ENCODE measurements at regions not wholly inside any gene's neighbourhood (a gene's known extent, or its start where the extent isn't known, plus 50 kb on each side); places are given as distances from the start of the nearest gene placed in this dataset.

DNA sequence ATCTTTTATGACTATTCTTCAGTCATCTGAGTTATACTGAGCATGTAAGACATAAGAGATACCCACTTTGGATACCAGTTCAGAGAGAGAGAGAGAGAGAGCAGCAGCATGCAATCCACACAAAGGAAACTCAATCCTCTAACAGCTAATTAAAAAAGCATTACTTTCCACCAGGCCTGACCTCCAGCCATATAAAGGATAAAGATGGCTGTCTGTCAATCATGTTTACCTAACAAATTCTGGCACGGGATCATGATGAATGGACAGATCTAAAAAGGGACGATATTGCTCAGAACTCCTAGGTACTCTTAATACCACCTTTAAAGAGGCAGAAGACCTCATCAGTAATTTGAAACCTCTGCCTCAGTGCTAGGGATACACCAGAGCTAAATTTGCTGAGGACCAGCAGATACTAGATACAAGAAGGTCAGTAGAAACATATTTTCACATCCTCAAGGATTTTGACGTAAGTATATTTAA lies 159.2 kb downstream of the RPS12 start:
- no peak for DNase-seq (ENCODE audit: low spot score)

DNA sequence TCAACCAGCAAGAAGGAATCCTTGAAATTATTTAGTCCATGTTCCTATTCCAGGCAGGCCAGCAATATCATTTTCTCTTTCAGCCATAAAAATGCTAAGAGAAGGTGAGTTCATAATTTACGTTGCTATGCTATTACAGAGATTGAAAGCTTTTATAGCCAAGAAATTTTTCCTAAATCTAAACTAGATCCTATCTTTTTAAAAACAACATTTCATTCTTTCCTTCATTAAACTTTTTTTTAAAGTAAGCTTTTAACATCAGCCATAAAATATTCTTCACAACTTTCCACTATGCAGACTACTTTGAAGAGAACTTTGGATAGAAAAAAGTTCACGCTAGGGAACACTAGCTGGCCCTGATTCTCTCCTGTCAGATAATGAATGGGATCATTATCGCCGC lies 159.8 kb downstream of the RPS12 start:
- DNase-seq (ENCODE audit: low spot score): no peak

DNA sequence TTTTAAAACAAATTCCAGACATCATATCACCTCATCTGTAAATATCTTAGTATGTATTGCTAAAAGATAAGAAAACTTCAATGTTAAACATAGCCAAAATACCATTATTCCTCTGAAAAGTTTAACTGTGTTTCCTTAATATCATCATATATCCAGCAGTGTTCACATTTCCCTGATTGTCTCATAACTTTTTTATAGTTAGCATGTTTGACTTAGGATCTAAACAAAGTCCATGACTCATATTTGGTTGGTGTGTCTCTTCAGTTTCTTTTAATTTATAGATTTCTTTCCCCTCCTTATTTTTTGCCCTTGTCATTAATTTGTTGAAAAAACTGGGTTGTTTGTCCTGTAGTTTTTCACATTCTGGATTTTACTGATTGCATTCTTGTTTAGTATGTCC lies 163.0 kb downstream of the RPS12 start:
- DNase-seq (ENCODE audit: low spot score): no peak

DNA sequence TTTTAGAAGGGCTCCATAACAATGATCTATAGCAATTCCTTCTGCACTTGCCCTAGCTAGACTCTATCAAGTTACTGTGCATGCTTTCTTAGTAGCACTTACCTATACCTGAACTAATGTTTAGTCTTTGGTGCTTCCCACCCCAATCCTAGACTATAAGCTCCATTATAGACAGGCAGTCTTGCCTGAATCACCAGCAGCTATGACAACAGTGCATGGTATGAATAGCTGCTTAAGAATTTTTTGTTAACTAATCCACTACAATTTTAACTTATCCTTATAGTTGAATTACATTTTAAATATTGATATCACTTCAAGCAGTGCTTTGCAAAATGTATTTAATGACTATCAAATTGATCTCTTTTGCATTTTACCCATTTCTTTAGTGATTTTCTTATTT lies 164.3 kb downstream of the RPS12 start:
- DNase-seq (ENCODE audit: low spot score): no peak

DNA sequence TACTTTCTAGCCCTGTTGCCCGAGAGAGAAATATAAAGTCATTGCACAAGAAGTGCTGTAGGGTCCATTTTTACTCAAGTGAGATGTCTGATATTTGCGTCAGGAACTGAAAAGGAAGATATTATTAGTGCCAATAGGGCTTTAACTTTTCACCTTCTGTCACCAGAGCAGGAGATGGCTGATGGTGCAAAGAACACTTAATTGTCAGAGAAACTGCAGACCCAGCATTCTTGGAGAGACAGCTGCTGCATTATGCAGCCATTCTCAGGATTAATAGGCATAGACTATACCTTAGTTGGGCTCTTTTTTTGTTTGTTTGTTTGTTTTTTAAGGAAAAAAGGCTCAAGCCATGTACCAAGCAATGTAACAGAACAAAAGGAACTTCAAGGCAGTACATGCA lies 179.4 kb downstream of the RPS12 start:
- no peak for DNase-seq (ENCODE audit: low spot score)

DNA sequence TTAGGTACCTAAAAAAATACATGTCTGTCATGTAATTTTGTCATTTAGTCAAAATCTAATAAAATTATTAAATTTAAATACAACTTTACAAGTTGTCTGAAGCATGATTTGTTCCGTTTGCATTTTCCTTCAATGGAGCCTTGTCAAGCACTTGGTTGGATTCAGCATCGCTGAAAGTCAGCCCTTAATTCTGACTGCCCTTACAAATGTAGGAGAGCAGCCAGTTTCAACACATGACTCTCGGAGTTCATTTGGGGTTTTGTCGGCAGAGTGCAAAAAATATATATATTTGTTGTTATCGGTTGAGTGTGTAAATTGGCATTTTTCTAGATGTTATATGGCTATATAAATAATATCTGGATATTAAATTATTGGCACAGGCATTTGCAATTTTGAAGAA lies 180.6 kb downstream of the RPS12 start:
- no peak for DNase-seq (ENCODE audit: low spot score)

DNA sequence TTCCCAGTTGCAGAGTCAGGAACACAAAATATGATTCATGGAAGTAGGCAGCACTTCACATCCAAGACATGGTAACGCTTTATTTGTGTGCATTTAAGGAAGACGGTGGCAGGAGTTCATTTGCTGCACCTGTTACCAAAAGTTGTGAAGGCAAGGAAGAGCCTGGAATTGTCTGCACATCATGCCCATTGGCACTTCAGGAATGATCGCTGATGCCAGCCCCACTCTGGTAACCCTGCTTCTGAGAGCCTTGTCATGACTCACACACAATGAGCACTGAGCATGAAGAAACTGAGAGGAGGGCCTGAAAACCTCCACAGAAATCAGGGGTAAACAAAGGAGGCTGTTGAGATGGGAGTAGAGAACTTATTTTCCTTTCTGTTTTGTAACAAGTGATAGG lies 181.1 kb downstream of the RPS12 start:
- DNase-seq (ENCODE audit: low spot score): no peak

DNA sequence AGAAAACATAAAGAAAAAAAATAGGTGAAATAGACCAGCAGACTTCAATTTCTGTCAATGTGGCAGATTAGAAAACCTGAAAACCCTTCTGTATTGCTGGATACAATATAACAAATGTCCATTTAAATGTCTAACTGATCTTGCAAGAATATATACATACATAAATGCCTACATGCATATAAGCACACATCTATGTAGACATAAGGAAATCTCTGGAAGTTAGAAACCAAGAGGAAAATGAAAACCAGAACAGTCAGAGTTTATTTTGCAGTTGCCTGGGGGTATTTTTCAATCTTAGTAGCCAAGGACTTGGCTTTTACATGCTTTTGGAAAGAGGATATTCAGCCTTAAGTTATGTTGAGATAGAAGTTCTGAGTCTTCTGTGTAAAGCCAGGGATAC lies 184.0 kb downstream of the RPS12 start:
- no peak for DNase-seq (ENCODE audit: low spot score)

DNA sequence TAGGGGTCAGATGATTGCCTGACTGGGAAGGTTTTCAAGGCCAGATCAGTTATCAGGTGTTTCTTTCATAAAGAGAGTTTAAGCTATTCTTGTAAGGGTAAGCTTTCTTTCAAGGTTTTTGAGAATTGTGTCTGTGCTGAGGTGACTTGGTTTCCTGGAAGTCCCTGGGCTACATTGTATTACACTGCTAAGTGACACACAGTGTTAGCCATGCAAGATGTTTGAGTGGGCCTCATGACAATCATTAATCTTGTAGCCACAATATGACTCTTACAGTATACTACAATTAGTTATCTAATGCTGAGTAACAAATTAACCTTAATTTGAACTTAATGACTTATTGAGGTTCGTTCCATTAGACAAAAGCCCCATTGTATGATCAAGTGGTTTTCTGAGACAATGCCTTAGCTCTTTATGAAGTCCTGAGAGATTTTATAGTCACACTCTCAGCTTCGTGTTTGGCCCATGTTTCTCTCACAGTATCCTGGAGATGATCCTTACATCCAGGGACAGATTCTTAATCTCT lies 186.7 kb downstream of the RPS12 start:
- no peak for DNase-seq (ENCODE audit: low spot score)

DNA sequence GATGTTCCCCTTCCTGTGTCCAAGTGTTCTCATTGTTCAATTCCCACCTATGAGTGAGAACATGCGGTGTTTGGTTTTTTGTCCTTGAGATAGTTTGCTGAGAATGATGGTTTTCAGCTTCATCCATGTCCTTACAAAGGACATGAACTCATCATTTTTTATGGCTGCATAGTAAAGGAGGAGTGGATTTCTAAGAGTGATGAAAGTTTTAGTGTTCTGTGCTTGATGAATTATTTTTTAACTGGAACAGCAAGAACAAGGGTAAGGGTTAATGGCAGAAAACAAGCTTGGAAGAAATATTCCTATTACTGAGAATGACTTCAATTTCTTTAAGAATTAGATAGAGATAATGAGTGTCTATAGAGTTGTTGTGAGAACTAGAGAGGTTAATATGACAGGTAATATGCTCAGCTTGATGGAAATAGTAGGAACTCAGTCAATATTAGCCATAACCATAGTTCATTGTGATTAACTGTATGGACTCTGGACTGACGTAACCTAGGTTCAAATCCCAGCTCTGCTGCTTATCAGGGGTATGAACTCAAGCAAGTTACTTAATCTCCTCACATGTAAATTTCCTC lies 190.0 kb downstream of the RPS12 start:
- DNase-seq (ENCODE audit: low spot score): no peak

DNA sequence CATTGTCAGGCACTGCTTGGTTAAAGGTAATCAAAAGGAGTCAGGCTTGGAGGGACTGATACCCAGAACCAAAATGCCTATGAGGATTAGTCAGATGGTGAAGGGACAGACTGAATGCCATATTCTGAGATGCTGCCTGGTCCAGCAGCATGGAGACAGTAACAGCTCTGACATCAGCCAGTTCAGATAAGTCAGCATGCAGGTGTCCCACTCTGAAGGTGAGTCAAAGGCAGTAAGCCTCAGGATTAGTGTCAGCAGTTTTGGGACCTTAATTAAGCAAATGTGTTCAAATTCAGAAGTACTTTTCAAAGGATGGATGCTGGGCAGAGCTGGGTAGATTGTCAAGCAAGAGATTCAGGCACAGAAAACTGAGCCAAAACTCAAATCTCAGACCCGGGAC lies 198.4 kb downstream of the RPS12 start:
- no peak for DNase-seq (ENCODE audit: low spot score)

DNA sequence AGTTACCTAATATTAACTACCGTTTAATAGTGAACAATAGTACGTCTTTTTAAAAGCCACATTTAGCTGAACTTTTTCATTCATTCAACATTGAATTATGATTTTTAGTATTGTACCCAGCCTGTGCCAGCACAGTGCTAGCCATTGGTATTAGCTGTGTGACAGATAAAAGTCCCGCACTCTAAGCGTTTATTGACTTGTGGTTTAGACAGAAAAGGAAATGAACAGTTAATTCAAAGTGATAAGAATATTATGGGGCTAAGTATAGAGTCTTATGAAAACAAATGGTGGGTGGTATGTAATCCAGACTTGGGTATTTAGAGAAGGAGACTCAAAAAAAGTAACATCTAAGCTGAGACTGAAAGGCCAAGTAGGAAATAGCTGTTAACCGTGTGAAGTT lies 202.3 kb downstream of the RPS12 start:
- DNase-seq (ENCODE audit: low spot score): no peak

DNA sequence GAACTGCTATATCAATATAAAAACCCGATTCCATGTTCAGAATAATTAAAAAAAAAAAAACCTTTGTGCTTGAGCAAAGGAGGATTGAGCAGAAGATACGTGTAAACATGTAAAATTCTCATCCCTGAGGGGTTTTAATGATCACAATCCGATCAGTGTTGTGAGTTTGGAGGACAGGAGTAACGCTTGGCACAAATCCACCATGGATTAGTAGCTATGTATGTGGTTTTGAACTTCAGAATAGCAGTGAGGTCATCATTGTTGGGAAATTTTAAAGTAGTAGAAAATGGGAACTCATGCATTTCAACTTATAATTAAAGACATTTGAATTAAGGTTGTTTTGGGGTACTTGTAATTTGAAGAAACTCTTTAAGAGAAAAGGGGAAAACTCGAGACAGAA lies 203.2 kb downstream of the RPS12 start:
- DNase-seq (ENCODE audit: low spot score): no peak

DNA sequence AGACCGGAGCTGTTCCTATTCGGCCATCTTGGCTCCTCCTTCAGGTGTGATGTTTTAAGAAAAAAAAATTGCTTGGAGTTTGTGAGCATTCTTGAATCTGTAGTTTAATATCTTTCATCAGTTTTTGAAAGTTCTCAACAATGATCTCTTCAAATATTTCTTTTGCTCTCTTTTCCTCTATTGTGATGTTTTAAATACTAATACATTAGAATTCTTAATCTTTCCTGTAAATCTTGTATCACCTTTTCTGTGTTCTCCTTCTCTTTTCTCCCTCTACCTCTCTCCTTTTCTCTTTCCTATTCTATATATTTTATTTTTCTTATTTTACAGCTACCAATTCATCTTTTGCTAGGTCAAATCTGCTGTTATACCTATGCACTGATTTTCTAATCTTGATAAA lies 212.3 kb downstream of the RPS12 start:
- DNase-seq (ENCODE audit: low spot score): no peak

DNA sequence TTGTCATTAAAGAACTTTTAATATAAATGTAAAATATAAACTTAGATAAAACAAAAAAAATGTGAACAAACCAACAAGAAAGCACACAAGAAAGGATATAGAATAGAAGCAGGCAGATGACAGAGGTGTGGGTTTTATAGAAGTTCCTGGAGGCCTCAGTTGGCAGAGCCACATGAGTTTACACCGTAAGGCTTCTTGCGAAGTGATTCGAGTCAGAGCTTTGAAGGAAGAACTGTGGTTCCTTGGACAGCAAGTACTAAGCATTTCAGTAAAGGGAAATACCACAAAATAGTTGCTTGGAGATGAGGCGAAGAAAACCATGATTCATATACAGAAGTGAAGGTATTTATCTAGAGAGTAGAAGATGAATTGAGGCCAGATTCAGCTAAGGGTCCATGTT lies 207.9 kb upstream of the EYA4 start:
- DNase-seq (ENCODE audit: low spot score): no peak

DNA sequence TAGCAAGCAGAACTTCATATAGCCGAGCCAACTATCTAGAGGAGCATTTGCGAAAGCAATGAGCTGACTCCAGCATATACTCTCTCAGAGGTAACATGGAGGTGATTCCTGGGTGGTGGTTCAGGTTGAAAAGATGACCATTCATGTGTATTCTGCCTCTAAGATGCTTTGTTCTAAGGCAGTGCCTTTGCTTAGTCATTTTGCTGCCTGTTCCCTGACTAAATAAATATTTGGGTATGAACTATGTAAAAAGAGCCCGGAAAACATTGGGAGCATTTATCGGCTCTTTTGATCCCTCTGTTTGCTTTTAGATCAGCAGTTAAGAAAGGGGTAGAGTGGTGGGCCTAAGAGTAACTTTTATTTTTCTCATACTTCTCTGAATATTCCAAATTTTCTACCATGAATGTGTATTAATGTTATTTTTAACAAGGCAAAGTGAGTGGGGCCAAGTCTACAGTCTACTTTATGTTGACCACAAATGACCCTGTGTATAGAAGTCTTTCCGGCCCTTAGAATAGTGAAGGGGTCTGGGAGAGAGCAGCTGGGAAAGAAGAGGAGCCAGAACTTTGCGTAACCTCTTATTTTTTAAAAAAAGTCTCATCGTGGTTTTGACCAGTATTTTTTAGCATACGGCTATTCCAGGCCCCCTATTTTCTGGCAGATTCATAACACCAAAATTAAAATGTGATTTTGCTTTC lies 206.5 kb upstream of the EYA4 start:
- no peak for DNase-seq (ENCODE audit: low spot score)

DNA sequence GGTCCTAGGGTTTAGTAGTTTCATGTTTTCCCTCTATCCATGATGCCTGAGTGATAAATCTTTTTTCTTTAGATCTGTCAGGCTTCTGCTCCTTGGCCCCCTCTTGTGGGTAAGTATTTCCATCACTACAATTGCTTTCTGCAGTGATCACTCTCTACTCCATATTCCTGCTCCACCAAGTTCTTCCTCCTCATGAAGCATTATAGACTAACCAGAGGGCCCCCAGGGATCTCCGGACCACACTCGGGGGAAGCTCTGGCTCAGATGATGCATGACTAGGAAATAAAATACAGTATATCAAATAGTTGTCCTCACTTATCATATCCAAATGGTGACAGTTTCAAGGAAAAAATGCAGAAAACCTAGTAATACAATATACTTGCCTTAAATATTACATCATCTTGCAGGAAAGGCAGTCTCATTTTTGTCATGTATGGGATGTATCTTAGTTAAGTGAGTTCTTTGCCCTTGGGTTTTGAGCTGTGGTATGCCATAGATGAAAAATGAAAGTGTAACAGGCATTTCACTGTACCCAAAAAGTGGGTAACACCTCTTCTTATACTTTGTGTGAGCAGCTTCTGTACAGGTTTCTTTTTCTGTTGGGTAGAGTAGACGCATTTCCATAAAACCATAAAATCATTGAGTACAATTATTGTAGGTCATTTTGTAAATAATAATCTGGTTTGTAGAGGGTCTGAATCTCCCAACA lies 200.9 kb upstream of the EYA4 start:
- DNase-seq (ENCODE audit: low spot score): no peak

DNA sequence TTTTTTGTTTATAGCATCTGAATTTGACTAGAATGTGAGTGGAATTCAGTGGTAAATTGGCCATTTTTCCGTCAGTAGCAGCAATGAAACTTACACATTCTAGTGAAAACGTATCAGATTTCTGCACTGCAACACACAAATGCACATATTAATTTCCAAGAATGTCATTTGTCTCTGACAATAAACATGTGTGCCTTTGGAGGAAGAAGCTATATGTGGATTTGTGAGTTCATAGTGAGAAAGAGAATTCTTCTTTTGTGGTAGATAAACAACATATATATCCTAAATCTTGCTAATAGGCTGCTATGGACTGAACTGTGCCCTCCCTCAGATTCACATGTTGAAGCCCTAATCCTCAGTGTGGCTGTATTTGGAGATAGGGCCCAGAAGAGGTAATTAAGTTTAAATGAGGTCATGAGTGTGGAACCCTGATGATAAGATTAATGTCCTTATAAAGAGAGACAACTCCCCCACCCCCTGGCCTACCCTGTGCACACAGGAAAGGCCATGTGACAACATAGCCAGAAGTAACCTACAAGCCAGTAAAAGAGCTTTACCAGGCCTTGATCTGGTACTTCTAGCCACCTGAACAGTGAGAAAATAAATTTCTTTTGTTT lies 200.2 kb upstream of the EYA4 start:
- DNase-seq (ENCODE audit: low spot score): no peak

DNA sequence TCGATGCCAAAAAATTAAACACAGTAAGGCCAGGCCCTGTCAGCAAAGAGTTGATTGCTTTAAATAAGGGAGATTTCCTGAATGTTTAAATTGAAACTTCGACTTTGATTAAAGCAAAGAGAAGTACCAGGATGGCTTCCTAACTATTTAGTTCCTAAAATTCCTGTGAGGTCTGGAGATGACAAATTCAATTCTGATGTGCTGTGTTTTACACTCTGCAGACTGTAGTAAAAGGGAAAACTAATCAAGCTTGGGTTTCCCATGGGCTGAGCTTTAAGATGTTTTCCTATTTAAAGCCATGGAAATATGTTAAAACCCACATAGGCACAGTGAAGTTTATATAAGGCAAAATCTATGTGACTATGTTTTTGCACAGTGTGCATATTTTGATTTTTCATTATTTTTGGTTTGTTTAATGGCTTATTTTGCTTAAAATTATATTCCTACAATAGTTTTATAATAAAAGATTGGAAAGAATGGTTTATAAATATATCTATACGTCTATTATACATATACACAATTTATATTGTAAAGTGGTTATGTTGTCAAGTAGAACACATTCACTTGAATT lies 198.5 kb upstream of the EYA4 start:
- no peak for DNase-seq (ENCODE audit: low spot score)

DNA sequence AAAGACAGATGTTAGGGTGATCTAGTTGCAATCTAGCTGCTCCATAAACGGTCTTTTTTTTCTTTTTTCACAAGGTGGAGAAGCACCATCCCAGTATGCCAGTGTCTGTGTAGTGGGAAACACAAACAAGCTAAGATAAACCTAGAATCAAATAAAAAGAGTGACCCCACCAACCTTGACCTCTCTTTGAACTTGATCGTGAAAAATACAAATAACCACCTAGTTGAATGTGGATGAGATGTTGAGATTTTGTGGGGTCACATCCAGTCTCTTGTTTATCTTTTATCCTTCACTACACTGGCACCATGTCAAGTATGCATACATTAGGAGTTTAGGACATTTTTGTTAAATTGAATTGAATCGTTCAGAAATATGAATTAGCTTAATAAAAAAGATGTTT lies 194.6 kb upstream of the EYA4 start:
- DNase-seq (ENCODE audit: low spot score): no peak

DNA sequence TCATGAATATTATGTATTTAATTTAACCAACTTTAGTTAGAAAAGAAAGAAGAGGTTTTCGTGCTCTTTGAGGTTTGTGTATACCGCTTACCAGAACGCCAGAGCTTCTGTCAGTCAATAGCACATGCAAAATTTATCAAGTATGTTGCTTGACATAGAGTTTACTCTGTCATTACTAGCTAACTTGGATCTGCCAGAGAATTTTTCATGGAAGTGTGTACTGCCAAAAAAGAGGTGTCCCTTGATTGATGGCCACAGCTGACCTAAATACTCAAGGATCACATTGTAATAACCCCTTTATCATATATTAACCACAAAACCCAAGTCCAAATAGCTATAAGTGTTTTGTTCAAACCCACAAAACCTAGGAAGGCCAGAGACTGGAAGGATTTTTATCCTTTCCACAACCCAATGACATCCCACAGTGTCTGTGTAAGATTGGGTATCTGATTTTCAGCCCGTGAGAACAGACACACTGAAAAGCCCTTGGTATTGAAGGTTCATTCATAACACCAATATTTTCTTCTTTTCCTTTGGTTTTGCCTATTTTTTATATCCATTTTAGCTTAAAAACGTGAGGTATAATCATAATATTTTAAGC lies 194.0 kb upstream of the EYA4 start:
- no peak for DNase-seq (ENCODE audit: low spot score)

DNA sequence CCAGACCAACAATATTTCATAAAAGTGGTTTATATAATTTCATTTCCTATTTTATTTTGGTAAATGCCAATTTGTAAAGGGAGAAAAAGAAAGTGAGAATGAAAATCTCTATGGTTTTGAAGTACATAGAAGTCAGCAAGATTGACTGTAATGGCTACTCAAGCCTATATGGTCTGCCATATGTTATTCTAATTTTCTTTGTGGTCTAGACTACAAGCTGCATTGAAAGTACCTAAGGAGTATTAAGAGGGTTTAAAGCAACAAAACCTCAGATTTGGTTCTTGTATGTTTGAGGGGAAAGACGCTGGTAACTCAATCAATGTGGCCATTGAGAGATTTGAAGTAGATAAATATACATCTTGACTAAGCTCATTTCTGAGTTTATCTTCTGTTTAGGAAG lies 193.5 kb upstream of the EYA4 start:
- no peak for DNase-seq (ENCODE audit: low spot score)
